ENCODE measurements at regions not wholly inside any gene's neighbourhood (a gene's known extent, or its start where the extent isn't known, plus 50 kb on each side); places are given as distances from the start of the nearest gene placed in this dataset.

GRCh38 chr10:6794441-6794840, 214.4 kb upstream of the PRKCQ start:
- Histone ChIP-seq H3K79me2 (ENCODE audit: insufficient read depth, low read length) (no peaks in the 10 kb centered on the region), H3K27me3 (ENCODE audit: insufficient read depth, low read length) (no peaks in the 10 kb centered on the region), H4K20me1 (ENCODE audit: insufficient read depth, low read length) (no peaks in the 10 kb centered on the region), H2AFZ (ENCODE audit: low read length) (no peak overlapping the region), H3K4me3 (ENCODE audit: insufficient read depth, low read length) (peak overlapping the region; percentile 2), H3K36me3 (ENCODE audit: insufficient read depth, low read length) (no peaks in the 10 kb centered on the region), H3K4me2 (ENCODE audit: insufficient read depth, low read length) (peak overlapping the region; percentile 11), H3K9me3 (ENCODE audit: low read depth, low read length) (no peaks in the 10 kb centered on the region), H3K27ac (ENCODE audit: low read depth, low read length) (no peak overlapping the region), H3K4me1 (ENCODE audit: insufficient read depth, low read length) (no peaks in the 10 kb centered on the region)
- DNase-seq (ENCODE audit: insufficient read length, low spot score, missing footprints): no peak
- TF ChIP-seq, protein P1, sequence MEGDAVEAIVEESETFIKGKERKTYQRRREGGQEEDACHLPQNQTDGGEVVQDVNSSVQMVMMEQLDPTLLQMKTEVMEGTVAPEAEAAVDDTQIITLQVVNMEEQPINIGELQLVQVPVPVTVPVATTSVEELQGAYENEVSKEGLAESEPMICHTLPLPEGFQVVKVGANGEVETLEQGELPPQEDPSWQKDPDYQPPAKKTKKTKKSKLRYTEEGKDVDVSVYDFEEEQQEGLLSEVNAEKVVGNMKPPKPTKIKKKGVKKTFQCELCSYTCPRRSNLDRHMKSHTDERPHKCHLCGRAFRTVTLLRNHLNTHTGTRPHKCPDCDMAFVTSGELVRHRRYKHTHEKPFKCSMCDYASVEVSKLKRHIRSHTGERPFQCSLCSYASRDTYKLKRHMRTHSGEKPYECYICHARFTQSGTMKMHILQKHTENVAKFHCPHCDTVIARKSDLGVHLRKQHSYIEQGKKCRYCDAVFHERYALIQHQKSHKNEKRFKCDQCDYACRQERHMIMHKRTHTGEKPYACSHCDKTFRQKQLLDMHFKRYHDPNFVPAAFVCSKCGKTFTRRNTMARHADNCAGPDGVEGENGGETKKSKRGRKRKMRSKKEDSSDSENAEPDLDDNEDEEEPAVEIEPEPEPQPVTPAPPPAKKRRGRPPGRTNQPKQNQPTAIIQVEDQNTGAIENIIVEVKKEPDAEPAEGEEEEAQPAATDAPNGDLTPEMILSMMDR (IDR thresholded peaks at IDR 0.05; ENCODE audit: extremely low read depth, low read depth, low read length): no peak

GRCh38 chr10:6788731-6789130, 208.7 kb upstream of the PRKCQ start:
- no peaks in the 10 kb centered on the region for H3K27me3 ChIP-seq (ENCODE audit: insufficient read depth, low read length)
- H3K4me2 ChIP-seq (ENCODE audit: insufficient read depth, low read length): no peak overlapping the region
- DNase-seq (ENCODE audit: insufficient read length, low spot score, missing footprints): no peak
- H3K79me2 ChIP-seq (ENCODE audit: insufficient read depth, low read length): no peaks in the 10 kb centered on the region
- no peak overlapping the region for H3K4me3 ChIP-seq (ENCODE audit: insufficient read depth, low read length)
- H3K36me3 ChIP-seq (ENCODE audit: insufficient read depth, low read length): no peaks in the 10 kb centered on the region
- TF ChIP-seq, protein P1 (IDR thresholded peaks at IDR 0.05; ENCODE audit: extremely low read depth, low read depth, low read length): no peak
- no peak overlapping the region for H2AFZ ChIP-seq (ENCODE audit: low read length)
- H3K9me3 ChIP-seq (ENCODE audit: low read depth, low read length): no peaks in the 10 kb centered on the region
- peaks cover 5% of the 10 kb centered on the region for H3K4me1 ChIP-seq (ENCODE audit: insufficient read depth, low read length)
- no peak overlapping the region for H3K27ac ChIP-seq (ENCODE audit: low read depth, low read length)
- no peaks in the 10 kb centered on the region for H4K20me1 ChIP-seq (ENCODE audit: insufficient read depth, low read length)

- Histone ChIP-seq H3K27ac (ENCODE audit: low read depth, low read length) (no peak overlapping the region), H3K4me1 (ENCODE audit: insufficient read depth, low read length) (peaks cover 5% of the 10 kb centered on the region), H3K79me2 (ENCODE audit: insufficient read depth, low read length) (no peaks in the 10 kb centered on the region), H3K9me3 (ENCODE audit: low read depth, low read length) (no peaks in the 10 kb centered on the region), H3K36me3 (ENCODE audit: insufficient read depth, low read length) (no peaks in the 10 kb centered on the region), H3K4me2 (ENCODE audit: insufficient read depth, low read length) (no peak overlapping the region), H3K4me3 (ENCODE audit: insufficient read depth, low read length) (no peak overlapping the region), H2AFZ (ENCODE audit: low read length) (no peak overlapping the region), H4K20me1 (ENCODE audit: insufficient read depth, low read length) (no peaks in the 10 kb centered on the region), H3K27me3 (ENCODE audit: insufficient read depth, low read length) (no peaks in the 10 kb centered on the region)
- TF ChIP-seq, protein P1 (IDR thresholded peaks at IDR 0.05; ENCODE audit: extremely low read depth, low read depth, low read length): no peak
- DNase-seq (ENCODE audit: insufficient read length, low spot score, missing footprints): no peak
Observed at GRCh38 chr10:6788231-6788630, 208.2 kb upstream of the PRKCQ start.

DNA sequence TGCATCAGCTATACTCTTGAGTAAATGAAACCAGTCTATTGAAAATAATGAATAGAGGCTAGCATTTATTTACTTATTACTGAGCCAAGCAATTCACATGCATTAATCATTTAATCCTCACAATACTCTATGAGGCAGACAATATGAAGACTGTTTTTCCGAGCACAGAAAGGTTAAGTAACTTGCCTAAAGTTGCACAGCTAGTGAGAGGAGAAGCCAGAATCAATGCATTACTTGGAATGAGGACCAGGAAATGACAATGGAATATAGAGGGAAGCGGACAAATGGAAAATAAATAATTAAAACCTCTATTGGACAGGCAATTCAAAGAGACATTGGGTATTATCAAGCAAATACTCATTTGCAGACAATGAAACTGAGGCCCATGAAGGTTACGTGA, 207.6 kb upstream of the PRKCQ start:
- no peak for DNase-seq (ENCODE audit: insufficient read length, low spot score, missing footprints)
- no peaks in the 10 kb centered on the region for H3K36me3 ChIP-seq (ENCODE audit: insufficient read depth, low read length)
- H3K27ac ChIP-seq (ENCODE audit: low read depth, low read length): no peak overlapping the region
- no peak overlapping the region for H3K4me3 ChIP-seq (ENCODE audit: insufficient read depth, low read length)
- H3K4me2 ChIP-seq (ENCODE audit: insufficient read depth, low read length): no peak overlapping the region
- peaks cover 5% of the 10 kb centered on the region for H3K4me1 ChIP-seq (ENCODE audit: insufficient read depth, low read length)
- no peaks in the 10 kb centered on the region for H3K9me3 ChIP-seq (ENCODE audit: low read depth, low read length)
- TF ChIP-seq, protein P1 (IDR thresholded peaks at IDR 0.05; ENCODE audit: extremely low read depth, low read depth, low read length): no peak
- H2AFZ ChIP-seq (ENCODE audit: low read length): no peak overlapping the region
- H4K20me1 ChIP-seq (ENCODE audit: insufficient read depth, low read length): no peaks in the 10 kb centered on the region
- no peaks in the 10 kb centered on the region for H3K27me3 ChIP-seq (ENCODE audit: insufficient read depth, low read length)
- H3K79me2 ChIP-seq (ENCODE audit: insufficient read depth, low read length): no peaks in the 10 kb centered on the region

All from osteoblast (primary cell).